ENCODE measurements at regions not wholly inside any gene's neighbourhood (a gene's known extent, or its start where the extent isn't known, plus 50 kb on each side); places are given as distances from the start of the nearest gene placed in this dataset.
A peak's percentile ranks its signal among the peaks of the same experiment; 100 is the strongest.

- H3K27me3 Mint-ChIP-seq (ENCODE audit: low read depth), result no peaks in the 10 kb centered on the region
These were observed 481.2 kb upstream of the ZNF717 start for GRCh38 chr3:76266511-76266910.

DNA sequence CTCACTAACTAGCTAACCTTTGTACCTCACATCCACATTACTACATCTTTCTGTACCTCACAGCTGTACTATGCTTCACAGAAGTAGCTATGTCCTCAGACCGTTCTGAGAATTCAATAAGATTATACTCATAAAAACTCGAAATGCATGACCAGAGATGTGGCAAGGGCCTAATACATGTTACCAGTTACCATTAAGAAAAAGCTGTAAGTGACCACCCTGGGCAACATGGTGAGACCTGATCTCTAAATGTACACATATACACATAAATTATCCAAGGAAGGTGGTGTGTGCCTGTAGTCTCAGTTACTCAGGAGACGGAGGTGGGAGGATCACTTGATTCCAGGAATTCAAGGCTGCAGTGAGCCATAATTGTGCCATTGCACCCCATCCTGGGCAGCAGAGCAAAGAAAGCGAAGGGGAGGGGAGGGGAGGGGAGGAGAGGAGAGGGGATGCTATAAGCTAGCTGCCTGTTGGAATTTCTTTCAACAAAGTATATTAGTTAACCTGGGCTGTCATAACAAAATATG is 482.6 kb upstream of the ZNF717 start:
- DNase-seq (ENCODE audit: low spot score in 2 of 2, unreplicated experiment in 2 of 2), result no peak
- H3K27me3 Mint-ChIP-seq (ENCODE audit: low read depth), result no peaks in the 10 kb centered on the region
- no peaks in the 10 kb centered on the region for H3K36me3 Mint-ChIP-seq
- H3K27ac Mint-ChIP-seq, result no peak overlapping the region
- no peak overlapping the region for H3K4me3 Mint-ChIP-seq
- TF ChIP-seq, protein P1, sequence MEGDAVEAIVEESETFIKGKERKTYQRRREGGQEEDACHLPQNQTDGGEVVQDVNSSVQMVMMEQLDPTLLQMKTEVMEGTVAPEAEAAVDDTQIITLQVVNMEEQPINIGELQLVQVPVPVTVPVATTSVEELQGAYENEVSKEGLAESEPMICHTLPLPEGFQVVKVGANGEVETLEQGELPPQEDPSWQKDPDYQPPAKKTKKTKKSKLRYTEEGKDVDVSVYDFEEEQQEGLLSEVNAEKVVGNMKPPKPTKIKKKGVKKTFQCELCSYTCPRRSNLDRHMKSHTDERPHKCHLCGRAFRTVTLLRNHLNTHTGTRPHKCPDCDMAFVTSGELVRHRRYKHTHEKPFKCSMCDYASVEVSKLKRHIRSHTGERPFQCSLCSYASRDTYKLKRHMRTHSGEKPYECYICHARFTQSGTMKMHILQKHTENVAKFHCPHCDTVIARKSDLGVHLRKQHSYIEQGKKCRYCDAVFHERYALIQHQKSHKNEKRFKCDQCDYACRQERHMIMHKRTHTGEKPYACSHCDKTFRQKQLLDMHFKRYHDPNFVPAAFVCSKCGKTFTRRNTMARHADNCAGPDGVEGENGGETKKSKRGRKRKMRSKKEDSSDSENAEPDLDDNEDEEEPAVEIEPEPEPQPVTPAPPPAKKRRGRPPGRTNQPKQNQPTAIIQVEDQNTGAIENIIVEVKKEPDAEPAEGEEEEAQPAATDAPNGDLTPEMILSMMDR (IDR thresholded peaks at IDR 0.05; ENCODE audit: unreplicated experiment), result no peak
- no peaks in the 10 kb centered on the region for H3K4me1 Mint-ChIP-seq
- no peaks in the 10 kb centered on the region for H3K9me3 Mint-ChIP-seq

More at GRCh38 chr3:76266511-76266910, 481.2 kb upstream of the ZNF717 start:
- Mint-ChIP-seq H3K36me3 (no peaks in the 10 kb centered on the region), H3K4me1 (no peaks in the 10 kb centered on the region), H3K27ac (no peak overlapping the region), H3K4me3 (no peak overlapping the region), H3K9me3 (no peaks in the 10 kb centered on the region)
- no peak for DNase-seq (ENCODE audit: low spot score in 2 of 2, unreplicated experiment in 2 of 2)
- TF ChIP-seq, protein P1 (IDR thresholded peaks at IDR 0.05; ENCODE audit: unreplicated experiment), result no peak

DNA sequence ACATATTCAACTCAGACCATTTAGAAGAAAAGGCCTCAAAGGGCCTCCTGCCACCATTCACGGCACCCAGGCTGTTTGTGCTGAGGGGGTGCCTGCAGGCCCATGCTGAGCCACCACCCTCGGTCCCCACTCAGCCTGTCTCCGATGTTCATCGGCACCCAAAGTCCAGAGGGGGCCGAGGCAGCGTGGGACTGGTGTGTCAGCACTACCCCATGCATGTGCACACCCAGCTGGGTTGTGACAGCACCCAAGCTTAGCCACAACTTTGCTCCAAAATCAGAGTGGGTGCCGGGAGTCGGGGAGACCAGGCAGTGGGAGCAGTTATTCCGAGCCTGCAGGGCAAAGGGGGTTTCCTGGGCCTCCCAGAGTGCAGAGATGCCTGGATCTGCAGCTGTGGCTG is 508.5 kb upstream of the ZNF717 start:
- H3K4me3 Mint-ChIP-seq, result no peak overlapping the region
- H3K27ac Mint-ChIP-seq, result no peak overlapping the region
- H3K9me3 Mint-ChIP-seq, result peaks cover 16% of the 10 kb centered on the region
- no peaks in the 10 kb centered on the region for H3K27me3 Mint-ChIP-seq (ENCODE audit: low read depth)
- DNase-seq (ENCODE audit: low spot score in 2 of 2, unreplicated experiment in 2 of 2), result no peak
- TF ChIP-seq, protein P1 (IDR thresholded peaks at IDR 0.05; ENCODE audit: unreplicated experiment), result no peak
- H3K4me1 Mint-ChIP-seq, result peaks cover 26% of the 10 kb centered on the region
- H3K36me3 Mint-ChIP-seq, result peaks cover 8% of the 10 kb centered on the region

DNA sequence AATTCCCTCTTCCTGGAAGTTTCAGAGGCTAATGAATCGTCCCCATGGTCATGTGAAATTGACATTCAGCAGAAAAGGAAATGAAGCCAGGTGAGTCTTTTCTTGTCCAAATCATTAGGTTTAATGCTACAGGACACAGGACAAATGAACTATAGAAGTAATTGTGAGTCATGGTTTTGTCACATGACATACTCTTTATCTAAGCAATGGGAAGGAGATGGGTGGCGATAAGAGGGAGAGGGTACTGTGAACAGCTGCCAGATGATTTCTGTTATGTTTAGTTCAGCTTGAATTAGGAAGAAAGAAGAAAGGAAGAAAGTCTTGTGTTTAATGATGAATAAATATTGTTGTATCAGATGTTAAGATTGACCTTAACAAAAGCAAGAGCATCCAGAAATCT is 515.4 kb upstream of the ZNF717 start:
- peaks cover 8% of the 10 kb centered on the region for H3K9me3 Mint-ChIP-seq
- H3K36me3 Mint-ChIP-seq, result no peaks in the 10 kb centered on the region
- DNase-seq (ENCODE audit: low spot score in 2 of 2, unreplicated experiment in 2 of 2), result no peak
- peak overlapping the region; percentile 1 for H3K27ac Mint-ChIP-seq
- no peak overlapping the region for H3K4me3 Mint-ChIP-seq
- H3K27me3 Mint-ChIP-seq (ENCODE audit: low read depth), result no peaks in the 10 kb centered on the region
- H3K4me1 Mint-ChIP-seq, result peaks cover 66% of the 10 kb centered on the region
- TF ChIP-seq, protein P1 (IDR thresholded peaks at IDR 0.05; ENCODE audit: unreplicated experiment), result no peak

- peaks cover 63% of the 10 kb centered on the region for H3K4me1 Mint-ChIP-seq
- H3K27me3 Mint-ChIP-seq (ENCODE audit: low read depth), result no peaks in the 10 kb centered on the region
- H3K36me3 Mint-ChIP-seq, result no peaks in the 10 kb centered on the region
- H3K9me3 Mint-ChIP-seq, result no peaks in the 10 kb centered on the region
- TF ChIP-seq, protein P1 (IDR thresholded peaks at IDR 0.05; ENCODE audit: unreplicated experiment), result no peak
- DNase-seq (ENCODE audit: low spot score in 2 of 2, unreplicated experiment in 2 of 2), result no peak
- H3K4me3 Mint-ChIP-seq, result no peak overlapping the region
- peak overlapping the region; percentile 72 for H3K27ac Mint-ChIP-seq
These were observed 522.2 kb upstream of the ZNF717 start for GRCh38 chr3:76307556-76307955.

DNA sequence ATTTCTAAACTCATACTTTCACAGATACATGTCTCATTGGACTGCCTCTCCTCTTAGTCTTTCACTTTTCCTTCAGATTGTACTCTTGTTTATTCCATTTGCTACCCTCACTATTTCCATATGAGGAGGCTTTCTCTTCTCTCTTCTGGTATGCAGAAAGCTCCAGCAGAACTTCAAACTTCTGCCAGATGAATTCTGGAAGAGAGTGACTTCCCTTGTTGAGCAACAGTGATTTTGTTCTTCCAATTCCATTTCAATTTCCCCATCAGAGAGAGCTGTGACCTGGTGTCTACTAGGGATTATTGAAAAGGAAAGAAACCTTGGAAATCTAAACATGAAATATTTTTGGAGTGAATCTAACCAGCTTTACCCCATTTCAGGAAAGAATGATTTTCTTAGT is 523.2 kb upstream of the ZNF717 start:
- Mint-ChIP-seq H3K4me1 (peaks cover 65% of the 10 kb centered on the region), H3K27ac (no peak overlapping the region), H3K4me3 (no peak overlapping the region), H3K27me3 (ENCODE audit: low read depth) (no peaks in the 10 kb centered on the region), H3K9me3 (no peaks in the 10 kb centered on the region), H3K36me3 (no peaks in the 10 kb centered on the region)
- TF ChIP-seq, protein P1 (IDR thresholded peaks at IDR 0.05; ENCODE audit: unreplicated experiment), result no peak
- DNase-seq (ENCODE audit: low spot score in 2 of 2, unreplicated experiment in 2 of 2), result no peak
